Thoracic aorta (tissue), 2 donors: ENCODE measurements at regions not wholly inside any gene's neighbourhood (a gene's known extent, or its start where the extent isn't known, plus 50 kb on each side); places are given as distances from the start of the nearest gene placed in this dataset.

Source experiments
- ATAC-seq: fragments of 150-250 bp; one replicate; pipeline ENCODE4 v1.8.0; 2017; ENCODE audit warnings: low read depth; ENCODE audit not compliant: insufficient number of reproducible peaks, low FRiP score
- DNase-seq: peaks from one replicate; pipeline ENCODE4 v3.0.0-alpha.2; 2020; ENCODE audit warnings: low spot score
- H3K27ac ChIP-seq, 2 donors: fragments of 200-600 bp; sonication (generic); 1 replicate in 1 of 2; 2 replicates in 1 of 2; pipeline ENCODE4 v1.5.1; 2016; ENCODE audit warnings: mild to moderate bottlenecking in 2 of 2, moderate library complexity in 2 of 2
- H3K27me3 ChIP-seq: fragments of 200-600 bp; sonication (generic); replicated peaks from 2 replicates; pipeline ENCODE4 v1.6.0; 2016; ENCODE audit warnings: mild to moderate bottlenecking; ENCODE audit not compliant: insufficient read depth
- H3K36me3 ChIP-seq: fragments of 200-600 bp; sonication (generic); one replicate; pipeline ENCODE4 v1.5.1; 2016
- H3K4me1 ChIP-seq, 2 donors: fragments of 200-600 bp; sonication (generic); 1 replicate in 1 of 2; 2 replicates in 1 of 2; pipeline versions ENCODE4 v1.5.1 to v1.6.0; 2016; ENCODE audit warnings: low read depth in 2 of 2, mild to moderate bottlenecking in 1 of 2; ENCODE audit not compliant: control insufficient read depth in 1 of 2
- H3K4me3 ChIP-seq: fragments of 200-600 bp; sonication (generic); 2 replicates; pipeline ENCODE4 v1.5.1; 2016; ENCODE audit warnings: mild to moderate bottlenecking
- H3K9me3 ChIP-seq: fragments of 200-600 bp; sonication (generic); 2 replicates; pipeline ENCODE4 v1.5.1; 2016
- CTCF ChIP-seq: fragments of 200-600 bp; sonication (generic); IDR thresholded peaks from one replicate; pipeline ENCODE4 v1.5.1; 2019; ENCODE audit warnings: antibody characterized with exemption

- no peak overlapping the region for H3K27ac ChIP-seq
- DNase-seq (no peak), ATAC-seq (no peak)
- no peaks in the 10 kb centered on the region for H3K9me3 ChIP-seq
- no peaks in the 10 kb centered on the region for H3K27me3 ChIP-seq
- peaks cover 0 to 4% of the 10 kb centered on the region in 2 donors for H3K4me1 ChIP-seq
- no peak for TF ChIP-seq CTCF
- H3K36me3 ChIP-seq = no peaks in the 10 kb centered on the region
- no peak overlapping the region for H3K4me3 ChIP-seq
Observed at GRCh38 chr13:82729401-82729800, 1152.9 kb downstream of the SLITRK1 start.

GRCh38 chr13:82720986-82721385, 1161.3 kb downstream of the SLITRK1 start:
- H3K4me3 ChIP-seq = no peak overlapping the region
- ATAC-seq (no peak), DNase-seq (no peak)
- no peaks in the 10 kb centered on the region for H3K4me1 ChIP-seq
- no peaks in the 10 kb centered on the region for H3K36me3 ChIP-seq
- H3K27me3 ChIP-seq = no peaks in the 10 kb centered on the region
- no peak overlapping the region for H3K27ac ChIP-seq
- H3K9me3 ChIP-seq = no peaks in the 10 kb centered on the region
- no peak for TF ChIP-seq CTCF

GRCh38 chr13:82719987-82720386, 1162.3 kb downstream of the SLITRK1 start:
- ATAC-seq (no peak), DNase-seq (no peak)
- Histone ChIP-seq H3K36me3 (no peaks in the 10 kb centered on the region), H3K4me3 (no peak overlapping the region), H3K27me3 (no peaks in the 10 kb centered on the region), H3K27ac (no peak overlapping the region), H3K9me3 (no peaks in the 10 kb centered on the region), H3K4me1 (no peaks in the 10 kb centered on the region)
- no peak for TF ChIP-seq CTCF

GRCh38 chr13:82717249-82717648, 1165.0 kb downstream of the SLITRK1 start:
- no peak overlapping the region for H3K27ac ChIP-seq
- no peaks in the 10 kb centered on the region for H3K9me3 ChIP-seq
- DNase-seq (no peak), ATAC-seq (no peak)
- no peaks in the 10 kb centered on the region for H3K36me3 ChIP-seq
- no peak overlapping the region for H3K4me3 ChIP-seq
- H3K27me3 ChIP-seq = no peaks in the 10 kb centered on the region
- H3K4me1 ChIP-seq = no peaks in the 10 kb centered on the region
- no peak for TF ChIP-seq CTCF

- no peaks in the 10 kb centered on the region for H3K9me3 ChIP-seq
- H3K27ac ChIP-seq = no peak overlapping the region
- no peak overlapping the region for H3K4me3 ChIP-seq
- H3K36me3 ChIP-seq = no peaks in the 10 kb centered on the region
- DNase-seq (no peak), ATAC-seq (no peak)
- no peaks in the 10 kb centered on the region for H3K4me1 ChIP-seq
- no peak for TF ChIP-seq CTCF
- H3K27me3 ChIP-seq = no peaks in the 10 kb centered on the region
Observed at GRCh38 chr13:82713687-82714405, 1168.4 kb downstream of the SLITRK1 start.
